ENCODE measurements at regions not wholly inside any gene's neighbourhood (a gene's known extent, or its start where the extent isn't known, plus 50 kb on each side); places are given as distances from the start of the nearest gene placed in this dataset.

DNA sequence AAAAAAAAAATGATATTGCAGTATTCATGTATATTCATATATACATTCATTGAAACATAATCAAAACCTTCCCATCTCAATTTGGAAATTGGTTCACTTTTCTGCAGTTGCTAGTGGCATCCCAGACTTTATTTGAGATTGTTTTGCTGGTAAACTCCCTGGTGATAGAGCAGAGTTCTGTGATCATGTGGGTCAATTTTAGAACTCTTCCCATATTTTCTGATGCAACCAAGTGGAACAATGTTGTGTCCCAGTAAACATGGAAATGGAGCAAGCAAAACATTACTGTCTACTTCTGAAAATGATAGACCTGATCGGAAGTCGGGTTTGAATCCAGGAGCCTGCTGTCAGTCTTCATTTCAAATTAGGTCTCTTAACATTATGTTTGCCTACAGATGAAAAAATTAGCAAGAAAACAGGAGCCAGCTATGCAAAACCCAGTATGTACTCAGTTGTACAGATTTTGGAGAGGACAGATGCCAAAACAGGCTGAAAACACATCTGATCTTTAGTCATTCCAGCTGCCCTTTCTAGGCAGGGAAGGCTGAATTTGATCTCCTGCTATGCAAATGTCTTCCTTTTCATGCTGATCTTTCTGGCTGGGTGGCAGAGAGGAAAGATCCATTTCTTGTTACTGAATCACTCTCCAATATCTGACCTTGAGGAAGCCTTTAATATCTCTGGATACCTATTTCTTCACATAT, 786.6 kb upstream of the SOX9 start:
- DNase-seq (ENCODE audit: low spot score) = peak; percentile 27

DNA sequence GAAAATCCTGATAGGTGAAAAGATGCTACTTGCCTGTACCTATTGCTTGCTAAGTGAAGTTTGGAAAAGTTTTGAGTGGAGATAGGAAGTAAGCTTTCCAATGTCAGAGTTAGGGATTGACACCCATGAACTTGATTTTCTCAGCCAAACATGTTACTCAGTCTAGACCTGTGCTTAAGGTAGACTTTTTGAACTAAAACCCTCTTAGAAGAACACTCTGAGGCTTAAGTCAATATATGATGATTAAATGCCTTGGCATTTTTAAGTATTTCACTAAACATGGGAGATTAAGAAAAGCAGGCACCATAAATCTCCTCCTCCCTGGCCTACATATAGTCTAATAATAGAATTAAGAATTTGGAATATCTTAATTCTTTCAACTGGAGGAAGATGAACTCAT, 785.6 kb upstream of the SOX9 start:
- DNase-seq (ENCODE audit: low spot score) = no peak

DNA sequence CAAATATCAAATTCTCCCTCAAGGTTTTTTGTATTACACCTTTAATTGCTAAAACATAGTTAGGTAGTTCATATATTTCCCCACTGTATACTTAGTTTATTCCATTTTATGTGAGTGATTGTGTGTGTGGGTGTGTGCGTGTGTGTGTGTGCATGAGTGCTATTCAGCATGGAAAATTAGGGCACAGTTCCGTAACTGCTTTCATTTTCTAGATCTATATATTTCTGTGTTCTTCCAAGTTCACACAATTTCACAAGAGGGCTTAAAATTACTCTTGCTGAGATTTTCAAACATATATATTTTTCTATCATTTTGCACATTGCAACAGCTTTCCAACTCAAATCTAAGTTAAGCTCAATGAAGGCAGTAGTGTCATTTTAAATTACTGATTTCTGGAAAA, 782.9 kb upstream of the SOX9 start:
- DNase-seq (ENCODE audit: low spot score) = no peak

DNA sequence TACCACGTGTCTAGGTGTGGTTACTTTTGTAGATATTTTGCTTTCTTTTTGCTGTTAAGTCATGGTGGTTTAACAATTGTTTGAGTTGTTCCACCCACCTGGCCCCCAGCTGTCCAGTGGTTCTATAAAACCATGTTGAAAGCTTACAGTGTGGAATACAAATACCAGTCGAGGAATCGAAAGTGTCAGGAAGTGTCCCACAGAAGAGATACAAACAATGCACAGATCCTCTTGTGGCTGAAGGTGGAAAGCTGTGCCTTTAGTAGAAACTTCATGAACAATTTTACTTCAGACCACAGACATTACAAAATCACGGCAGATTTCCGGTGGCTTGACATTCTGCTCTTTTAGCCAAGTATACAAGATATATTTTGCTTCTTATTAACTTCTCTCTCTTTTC, 782.4 kb upstream of the SOX9 start:
- peak; percentile 45 for DNase-seq (ENCODE audit: low spot score)

DNA sequence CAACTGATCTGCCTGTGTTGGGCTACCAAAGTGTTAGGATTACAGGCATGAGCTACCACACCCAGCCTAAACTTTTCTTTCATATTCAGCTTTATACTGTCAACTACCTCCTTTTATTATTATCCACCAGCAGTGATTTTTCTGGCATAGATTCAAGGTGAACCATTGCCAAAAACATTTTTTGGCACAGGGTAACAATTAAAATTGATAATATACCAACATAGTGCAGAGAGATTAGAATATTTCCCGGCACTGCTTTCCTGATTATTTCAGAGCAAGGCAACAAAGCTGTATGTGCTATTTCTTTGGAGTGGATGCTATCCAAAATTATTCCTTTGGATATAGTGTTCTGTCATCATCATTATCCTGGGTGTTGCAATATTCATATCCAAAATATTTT, 781.6 kb upstream of the SOX9 start:
- DNase-seq (ENCODE audit: low spot score) = no peak

DNA sequence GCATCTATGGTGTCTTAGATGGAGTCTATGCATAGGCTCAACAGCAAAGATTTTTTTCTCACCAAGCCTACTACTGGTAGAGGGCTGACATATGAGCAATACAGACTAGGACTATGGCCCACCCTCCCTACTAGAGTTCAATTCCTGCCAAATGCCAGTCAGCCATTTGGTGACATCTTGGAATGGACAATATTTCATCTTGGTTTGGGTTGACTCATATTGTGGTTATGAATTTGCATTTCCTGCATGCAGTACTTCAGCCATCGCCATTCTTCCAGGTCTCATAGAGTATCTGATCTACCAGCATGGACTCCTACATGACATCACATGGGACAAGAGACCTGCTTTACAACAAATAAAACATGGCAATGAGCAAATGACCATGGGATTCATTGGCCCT, 778.1 kb upstream of the SOX9 start:
- DNase-seq (ENCODE audit: low spot score) = no peak

DNA sequence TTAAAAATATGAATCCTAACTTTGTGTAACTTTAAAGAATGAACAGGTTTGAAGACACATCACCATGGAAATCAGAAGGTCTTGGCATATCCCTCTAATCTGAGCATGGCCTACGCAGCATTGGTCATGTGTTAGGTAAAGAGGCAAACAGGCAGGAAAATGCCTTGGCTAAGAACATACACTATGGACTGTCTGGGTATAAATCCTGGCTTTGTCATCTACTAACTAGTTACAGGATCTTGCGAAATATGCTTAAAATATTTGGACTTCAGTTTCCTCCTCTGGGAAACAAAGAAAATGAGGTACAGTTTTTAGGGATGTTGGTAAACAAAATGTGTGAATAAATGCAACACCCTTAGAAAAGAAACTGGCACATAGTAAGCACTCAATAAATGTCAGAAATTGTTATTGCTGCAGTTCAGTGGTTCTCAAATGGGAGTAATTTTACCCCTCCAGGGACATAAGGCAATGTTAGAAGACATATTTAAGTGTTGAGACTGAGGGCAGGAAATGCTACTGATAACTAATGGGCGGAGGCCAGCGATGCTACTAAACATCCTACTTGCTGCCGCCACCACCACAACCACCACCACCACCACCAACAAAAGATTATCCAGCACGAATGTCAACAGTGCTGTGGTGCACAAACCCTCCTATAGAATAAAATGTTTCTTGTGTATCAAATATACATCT, 770.8 kb upstream of the SOX9 start:
- no peak for DNase-seq (ENCODE audit: low spot score)

DNA sequence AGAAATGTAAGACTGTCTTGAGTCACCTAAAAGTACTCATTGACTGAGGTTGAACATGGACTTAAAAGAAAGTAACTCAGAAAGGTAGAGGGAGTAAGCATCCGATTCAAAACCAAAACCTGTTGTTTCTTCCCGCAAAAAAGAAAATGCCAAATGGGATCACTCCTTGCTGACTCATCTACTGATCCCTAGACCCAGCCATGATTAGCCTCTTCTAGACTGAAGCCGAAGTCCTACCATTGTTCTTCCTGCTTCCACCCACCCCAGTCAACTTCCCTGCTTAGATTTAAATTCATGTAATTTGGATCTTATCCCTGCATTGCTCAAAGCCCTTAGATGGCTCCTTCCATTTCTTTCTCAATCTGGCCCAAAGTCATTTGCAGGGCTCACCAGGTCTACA, 760.5 kb upstream of the SOX9 start:
- DNase-seq (ENCODE audit: low spot score) = no peak

DNA sequence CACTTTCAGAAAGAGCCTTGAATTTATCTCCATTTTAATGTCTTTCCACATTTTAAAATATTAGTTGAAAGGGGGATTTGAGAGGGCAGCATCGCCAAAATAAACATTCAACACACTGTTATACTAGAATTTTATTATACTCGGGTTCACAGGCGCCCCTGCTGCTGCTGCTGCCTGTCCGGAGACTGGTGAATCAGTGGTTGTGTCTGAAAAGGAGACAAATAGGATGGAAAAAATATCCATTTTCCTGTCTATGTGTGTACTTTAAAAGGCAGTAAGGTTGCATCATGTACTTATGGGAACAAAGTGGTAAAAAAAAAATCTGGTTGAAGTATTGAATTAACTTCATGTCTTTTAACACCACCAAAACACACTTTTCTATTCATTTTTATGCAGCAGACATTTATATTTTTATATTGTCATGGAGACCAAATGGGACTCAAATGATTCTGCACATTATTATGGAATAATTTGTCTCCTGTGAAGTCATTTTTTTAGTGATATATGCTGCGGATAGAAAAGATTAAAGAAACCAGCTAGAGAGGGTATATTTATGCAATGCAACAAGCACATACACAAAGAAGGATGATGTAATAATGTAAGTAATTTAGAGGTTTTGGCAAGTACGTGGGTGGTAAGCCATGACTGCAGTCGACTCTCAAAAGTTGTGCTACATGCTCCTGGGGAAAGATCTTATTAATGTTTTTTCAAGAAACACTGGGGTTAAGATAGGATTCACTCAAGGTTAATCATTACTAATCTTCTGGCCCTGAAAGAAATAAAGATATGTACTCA, 759.0 kb upstream of the SOX9 start:
- DNase-seq (ENCODE audit: low spot score) = no peak

DNA sequence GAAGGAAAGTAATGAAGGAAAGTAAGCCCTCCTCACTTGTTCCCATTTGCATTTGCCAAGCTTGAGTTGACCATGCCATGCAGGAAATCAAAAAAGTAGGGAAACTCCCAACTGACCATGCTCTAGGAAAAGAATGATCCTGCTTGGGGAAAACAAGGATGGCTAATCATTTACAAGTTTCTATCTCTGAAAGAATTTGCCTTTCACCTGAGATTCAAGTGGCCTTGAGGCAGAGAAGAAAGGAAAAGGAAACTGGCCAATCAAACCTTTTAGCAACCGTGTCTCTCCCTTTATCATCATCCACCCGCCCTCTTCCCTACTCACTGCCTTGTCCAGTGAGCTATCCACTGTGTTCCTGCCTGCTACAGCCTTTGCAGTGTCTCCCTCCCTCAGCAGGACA, 757.2 kb upstream of the SOX9 start:
- no peak for DNase-seq (ENCODE audit: low spot score)

DNA sequence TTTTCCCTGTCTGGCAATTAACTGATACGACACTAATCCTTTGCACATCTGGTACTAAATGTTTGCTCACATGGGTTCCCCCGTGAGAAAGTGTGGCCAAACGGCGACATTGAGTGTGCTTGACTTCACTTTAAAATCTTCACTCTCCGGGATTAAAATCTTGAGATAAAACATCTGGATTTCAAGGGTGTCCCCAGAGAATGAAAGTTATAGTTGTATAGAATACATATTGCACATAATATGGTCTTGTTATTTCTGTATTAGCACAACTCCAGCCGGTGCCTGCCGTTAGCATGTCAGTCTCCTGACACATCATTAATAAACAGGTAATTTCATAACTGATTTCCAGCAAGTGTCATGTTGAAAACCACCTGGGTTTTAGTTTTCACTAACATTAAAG, 749.0 kb upstream of the SOX9 start:
- no peak for DNase-seq (ENCODE audit: low spot score)

DNA sequence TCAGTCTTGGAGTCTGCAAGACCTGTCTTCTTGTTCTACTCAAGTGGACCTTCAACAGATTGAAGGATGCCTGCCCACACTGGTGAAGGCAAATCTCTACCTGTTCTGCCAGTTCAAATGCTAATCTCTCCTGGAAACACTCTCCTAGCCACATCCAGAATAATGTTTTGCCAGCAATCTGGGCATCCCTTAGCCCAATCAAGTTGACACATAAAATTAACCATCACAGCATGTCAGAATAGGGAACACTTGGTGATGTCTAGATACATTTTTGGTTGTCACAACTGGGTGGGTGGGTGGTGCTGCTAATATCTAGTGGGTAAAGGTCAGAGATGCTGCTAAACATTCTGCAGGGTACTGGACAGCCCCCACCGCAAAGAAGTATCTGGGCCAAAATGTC, 744.9 kb upstream of the SOX9 start:
- DNase-seq (ENCODE audit: low spot score) = no peak

DNA sequence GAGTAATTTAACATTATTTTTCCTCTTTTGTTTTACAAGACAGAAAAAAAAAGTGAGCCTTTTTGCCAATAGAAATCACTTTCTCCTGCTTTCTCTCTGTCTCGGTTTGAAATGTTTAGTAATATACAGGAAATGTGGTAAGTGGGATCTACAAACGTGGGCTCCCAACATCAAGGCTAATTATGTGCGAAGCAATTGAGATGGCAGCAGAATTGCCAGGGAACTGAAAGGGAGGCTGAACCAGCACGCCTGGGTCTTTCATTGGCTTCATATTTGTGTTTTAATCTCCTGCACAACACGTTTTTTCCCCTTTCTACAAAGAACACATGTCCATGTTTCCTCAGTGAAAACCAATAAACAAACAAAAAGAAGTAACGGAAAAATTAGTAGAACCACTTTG, 743.9 kb upstream of the SOX9 start:
- DNase-seq (ENCODE audit: low spot score) = no peak

DNA sequence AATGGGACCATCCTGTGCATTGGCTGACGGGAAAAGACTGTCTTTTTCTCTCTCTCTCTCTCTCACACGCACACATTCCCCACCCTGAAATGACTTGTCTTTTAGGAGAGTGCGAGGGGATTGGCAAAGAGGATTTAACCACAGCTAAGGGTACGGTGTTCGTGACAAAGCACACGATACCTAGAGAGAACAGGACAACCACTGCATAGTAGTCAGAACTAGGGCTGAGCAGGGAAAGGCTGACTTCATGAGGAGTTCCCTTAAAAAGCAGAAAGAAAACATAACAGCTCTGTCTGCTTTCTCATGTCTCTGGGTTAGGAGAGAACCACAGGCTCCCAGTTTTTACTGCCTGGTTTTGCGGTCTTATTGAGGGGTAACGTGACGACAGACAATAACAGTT, 742.8 kb upstream of the SOX9 start:
- no peak for DNase-seq (ENCODE audit: low spot score)

DNA sequence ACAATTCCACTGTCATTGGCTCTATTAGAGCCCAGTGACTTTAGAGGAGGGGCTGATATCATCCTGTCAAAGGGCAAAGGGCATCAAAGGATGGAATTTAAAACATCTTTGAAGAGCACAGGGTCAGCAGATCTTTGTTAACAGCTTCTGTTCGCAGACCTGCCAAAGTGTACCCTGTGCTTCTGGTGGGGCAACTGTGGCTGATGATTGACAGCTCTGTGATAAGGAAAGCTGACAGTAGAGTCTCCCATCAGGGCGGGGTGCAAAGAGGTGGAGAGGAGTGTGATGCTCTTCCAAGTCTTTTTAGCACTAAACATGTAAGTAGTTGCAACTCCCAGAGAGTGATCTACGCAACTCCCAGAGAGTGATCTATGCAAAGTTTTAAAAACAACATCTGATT, 742.1 kb upstream of the SOX9 start:
- DNase-seq (ENCODE audit: low spot score) = no peak

DNA sequence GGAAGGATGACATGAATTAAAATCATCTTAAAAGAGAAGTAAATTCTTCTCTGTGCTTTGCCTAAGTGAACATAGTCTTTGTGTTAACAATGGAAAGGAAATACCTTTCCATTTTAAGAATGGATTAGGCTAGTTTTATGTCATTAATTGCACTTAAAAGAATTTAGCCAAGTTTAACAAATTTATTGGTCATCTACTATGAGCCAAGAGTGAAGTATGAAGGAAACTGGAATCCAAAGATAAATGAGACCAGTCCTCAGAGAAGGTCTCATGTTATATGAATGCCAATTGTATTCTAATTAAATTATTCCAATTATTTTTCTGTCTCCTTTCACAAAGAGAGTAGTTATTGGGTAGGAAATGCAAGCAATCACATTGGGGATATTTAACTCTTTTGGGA, 741.3 kb upstream of the SOX9 start:
- no peak for DNase-seq (ENCODE audit: low spot score)

DNA sequence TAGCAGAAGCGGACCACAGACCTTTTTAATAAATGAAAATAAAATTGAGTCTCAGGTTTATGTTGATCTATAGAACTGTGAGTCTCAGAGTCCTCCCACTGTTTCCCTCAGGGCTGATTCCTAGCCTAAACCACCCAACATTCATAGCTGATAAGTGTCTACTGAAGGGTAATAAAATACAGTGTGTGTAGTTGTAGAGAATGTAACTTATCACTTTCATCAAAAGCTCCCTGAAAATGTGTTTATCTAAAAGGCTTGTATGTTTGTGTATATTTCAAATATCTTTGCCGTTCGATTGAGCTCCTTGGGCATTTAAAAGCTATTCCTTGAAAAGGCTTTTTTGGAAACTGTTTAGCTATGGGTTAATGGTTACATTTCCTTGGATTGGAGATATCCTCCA, 740.3 kb upstream of the SOX9 start:
- DNase-seq (ENCODE audit: low spot score) = no peak

DNA sequence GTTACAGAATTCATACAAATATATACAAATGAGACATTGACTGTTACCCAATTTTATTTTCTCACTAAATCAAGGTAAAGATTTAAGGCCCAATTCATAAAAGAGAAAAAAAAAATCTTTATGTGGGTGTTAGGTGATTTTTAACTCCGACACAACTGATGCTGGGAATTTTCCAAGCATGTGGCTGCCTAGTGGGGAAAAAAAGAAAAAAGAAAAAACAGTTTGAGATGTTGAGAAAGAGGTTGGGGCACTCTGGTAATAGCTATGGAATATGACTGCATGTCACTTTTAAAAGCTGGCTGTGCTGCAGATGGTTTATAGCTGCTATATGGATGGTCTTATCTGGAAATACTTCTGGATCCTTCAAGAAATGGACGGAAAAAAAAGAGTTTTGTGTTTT, 739.9 kb upstream of the SOX9 start:
- no peak for DNase-seq (ENCODE audit: low spot score)

DNA sequence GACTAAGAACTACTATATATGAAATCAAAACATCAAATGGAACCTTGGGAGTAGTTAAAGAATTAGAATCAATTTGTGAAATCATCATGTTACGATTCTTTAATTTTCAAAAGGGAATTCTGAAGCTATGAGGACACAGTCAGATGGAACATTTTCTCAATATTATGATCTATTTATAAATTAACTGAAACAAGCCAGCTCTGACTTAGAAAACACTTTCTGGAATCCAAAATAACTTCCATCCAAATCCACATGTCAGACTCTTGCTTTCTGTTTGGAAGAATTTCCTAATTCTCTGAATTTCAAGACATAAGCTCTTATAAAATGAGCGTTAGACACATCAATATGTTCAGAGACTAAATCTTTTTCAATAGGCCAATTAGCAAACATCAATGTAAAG, 737.7 kb upstream of the SOX9 start:
- no peak for DNase-seq (ENCODE audit: low spot score)

DNA sequence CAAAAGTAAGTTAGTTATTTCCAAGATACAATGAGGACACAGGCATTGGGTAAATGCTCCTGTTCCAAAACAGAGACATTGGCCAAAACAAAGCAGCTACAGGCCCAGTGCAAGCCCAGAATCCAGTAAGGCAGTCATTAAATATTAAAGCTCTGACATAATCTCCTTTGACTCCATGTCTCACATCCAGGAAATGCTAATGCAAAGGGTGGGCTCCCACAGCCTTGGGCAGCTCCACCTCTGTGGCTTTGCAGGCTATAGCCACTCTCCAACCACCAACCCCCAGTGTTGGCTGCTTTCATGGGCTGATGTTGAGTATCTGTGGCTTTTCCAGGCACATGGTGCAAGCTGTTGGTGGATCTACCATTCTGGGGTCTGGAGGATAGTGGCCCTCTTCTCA, 733.4 kb upstream of the SOX9 start:
- no peak for DNase-seq (ENCODE audit: low spot score)

DNA sequence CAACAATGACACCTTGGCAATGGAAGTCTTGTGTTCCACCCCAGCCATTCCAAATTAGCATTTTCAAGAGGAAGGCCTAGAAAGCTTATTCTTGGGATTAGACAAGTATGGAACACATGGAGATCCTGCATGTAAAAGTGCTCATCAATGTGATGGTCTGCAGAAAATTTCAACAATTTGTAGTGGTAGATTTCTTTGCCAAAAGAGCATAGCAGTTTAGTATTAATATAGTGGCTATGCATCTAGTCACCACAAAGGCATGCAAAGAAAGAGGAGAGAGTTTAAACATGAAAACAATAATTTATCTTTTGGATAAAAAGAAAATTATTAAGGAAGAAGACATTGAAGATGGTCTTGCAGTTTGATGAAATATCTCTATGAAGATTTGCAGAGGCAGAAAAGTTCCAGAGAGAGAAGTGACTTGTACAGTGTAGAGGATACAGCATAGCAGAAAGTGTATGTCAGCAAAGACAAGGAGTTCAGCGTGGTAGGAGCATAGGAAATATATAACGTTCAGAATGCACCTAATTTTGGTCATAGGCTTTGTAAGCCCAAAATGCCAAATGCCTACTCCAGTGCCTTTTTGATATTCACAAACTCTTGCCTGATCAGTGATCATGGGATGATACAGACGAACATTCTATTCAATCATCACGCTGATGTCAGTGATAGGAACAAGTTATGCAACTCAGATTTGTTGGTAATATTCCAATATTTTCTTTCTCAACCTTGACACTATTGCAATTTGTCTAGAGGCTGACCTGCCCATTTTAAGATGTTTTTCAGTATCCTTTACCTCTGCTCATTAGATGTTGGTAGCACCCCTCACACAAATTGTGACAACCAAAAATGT, 727.9 kb upstream of the SOX9 start:
- DNase-seq (ENCODE audit: low spot score) = no peak

DNA sequence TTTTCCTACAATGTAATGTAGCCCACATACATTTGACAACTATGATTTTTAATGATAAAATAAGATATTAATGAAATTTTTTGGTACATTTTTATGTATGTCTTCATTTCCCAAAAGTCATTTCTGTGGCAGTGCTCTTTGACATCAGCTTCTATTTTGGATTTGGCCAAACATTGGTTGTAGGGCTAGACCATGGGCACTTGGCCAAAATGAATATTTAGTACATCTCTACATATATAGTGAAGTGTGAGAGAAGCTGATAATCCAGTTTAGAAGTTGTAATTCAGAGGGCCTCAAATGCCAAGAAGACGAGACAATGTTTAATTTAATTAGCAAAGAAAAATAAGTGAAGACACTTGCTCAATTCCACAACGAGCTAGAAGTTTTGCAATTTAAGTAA, 724.9 kb upstream of the SOX9 start:
- DNase-seq (ENCODE audit: low spot score) = no peak
